Endothelial cell of umbilical vein (primary cell): ENCODE measurements at regions not wholly inside any gene's neighbourhood (a gene's known extent, or its start where the extent isn't known, plus 50 kb on each side); places are given as distances from the start of the nearest gene placed in this dataset.

Experiments used
- BruUV-seq: library from RNA; stranded (reverse); fragments of 400-500 nt; replicated peaks from 2 replicates; lab custom pipeline; 2021; lab: Mats Ljungman, UMichigan
- CTCF ChIA-PET: fragments of 300-600, 350-600 bp; sonication (Branson Sonifier 250); formaldehyde crosslinking; loops from one replicate; lab custom pipeline; 2021; ENCODE audit warnings: antibody characterized with exemption, inconsistent platforms; lab: Charles Lee
- POLR2A ChIA-PET: fragments of 300-600, 350-600 bp; sonication (Branson Sonifier 250); formaldehyde crosslinking; loops from one replicate; lab custom pipeline; 2021; ENCODE audit warnings: antibody characterized with exemption, inconsistent platforms; lab: Charles Lee
- DNase-seq: peaks from one replicate; pipeline ENCODE4 v3.0.0-alpha.2; 2011; ENCODE audit warnings: low read depth, low spot score
- FAIRE-seq: peaks from 2 replicates; lab custom pipeline; 2011; peaks lifted over from hg19 to GRCh38; lab: Jason Lieb, UNC
- H2AFZ ChIP-seq: 2 replicates; pipeline ENCODE4 v1.6.0; 2012; ENCODE audit warnings: low read depth, low read length, control low read depth, inconsistent platforms
- H3K27ac ChIP-seq: 2 replicates; pipeline ENCODE4 v1.5.1; 2011; ENCODE audit warnings: low read depth, mild to moderate bottlenecking, control low read depth, low read length, moderate library complexity; ENCODE audit not compliant: insufficient read depth
- H3K27me3 ChIP-seq, 2 experiments: 2 replicates each; pipeline versions ENCODE4 v1.6.0 to v1.6.1; 2011; ENCODE audit warnings: low read length in 2 of 2, mixed read lengths in 1 of 2; ENCODE audit not compliant: control insufficient read depth in 2 of 2, insufficient read depth in 2 of 2
- H3K36me3 ChIP-seq, 2 experiments: 2 replicates in 1 of 2; 3 replicates in 1 of 2; pipeline ENCODE4 v1.5.1; 2011; ENCODE audit warnings: low read length in 2 of 2, mild to moderate bottlenecking in 1 of 2, moderate library complexity in 1 of 2; ENCODE audit not compliant: control insufficient read depth in 2 of 2, insufficient read depth in 2 of 2; ENCODE audit errors: extremely low read depth in 1 of 2
- H3K4me1 ChIP-seq: 3 replicates; pipeline ENCODE4 v1.5.1; 2011; ENCODE audit warnings: mild to moderate bottlenecking, low read length; ENCODE audit not compliant: control insufficient read depth, insufficient read depth; ENCODE audit errors: extremely low read depth
- H3K4me2 ChIP-seq: 2 replicates; pipeline ENCODE4 v1.6.1; 2011; ENCODE audit warnings: low read length, control low read depth, mixed read lengths; ENCODE audit not compliant: insufficient read depth
- H3K4me3 ChIP-seq, 3 experiments: fragments of 200-600 bp in 1 of 3; sonication (generic), shearing (Covaris generic) in 1 of 3; replicated peaks in 1 of 3; 2 replicates each; pipeline ENCODE4 v1.5.1; 2011 to 2016; ENCODE audit warnings: control low read depth in 3 of 3, low read length in 3 of 3, mild to moderate bottlenecking in 2 of 3, inconsistent platforms in 1 of 3, low read depth in 1 of 3, moderate library complexity in 1 of 3; ENCODE audit not compliant: insufficient read depth in 1 of 3
- H3K79me2 ChIP-seq: 2 replicates; pipeline ENCODE4 v1.6.0; 2012; ENCODE audit warnings: low read length, inconsistent platforms; ENCODE audit not compliant: control insufficient read depth, insufficient read depth
- H3K9ac ChIP-seq: replicated peaks from 2 replicates; pipeline ENCODE3; 2011; ENCODE audit warnings: low read length, control low read depth; ENCODE audit not compliant: insufficient read depth; ENCODE audit errors: extremely low read depth
- H3K9me1 ChIP-seq: replicated peaks from 3 replicates; pipeline ENCODE4 v1.6.0; 2011; ENCODE audit warnings: mild to moderate bottlenecking, low read length; ENCODE audit not compliant: control insufficient read depth, insufficient read depth; ENCODE audit errors: extremely low read depth
- H3K9me3 ChIP-seq: replicated peaks from 2 replicates; pipeline ENCODE4 v1.5.1; 2012; ENCODE audit warnings: low read length, inconsistent platforms; ENCODE audit not compliant: control insufficient read depth, insufficient read depth
- H4K20me1 ChIP-seq: replicated peaks from 2 replicates; pipeline ENCODE3; 2011; ENCODE audit warnings: mild to moderate bottlenecking, low read length; ENCODE audit not compliant: control insufficient read depth, insufficient read depth; ENCODE audit errors: extremely low read depth
- EZH2 ChIP-seq: IDR thresholded peaks from 2 replicates; pipeline ENCODE4 v1.6.1; 2012; ENCODE audit warnings: borderline replicate concordance, low read depth, mild to moderate bottlenecking, moderate library complexity, low read length, inconsistent platforms; ENCODE audit not compliant: severe bottlenecking
- FOS ChIP-seq: IDR thresholded peaks from 2 replicates; pipeline ENCODE4 v1.6.1; 2011; ENCODE audit warnings: mild to moderate bottlenecking, low read length, moderate library complexity, borderline replicate concordance; ENCODE audit not compliant: insufficient read depth
- GATA2 ChIP-seq: IDR thresholded peaks from 2 replicates; pipeline ENCODE4 v1.7.0; 2011; ENCODE audit warnings: low read depth, mild to moderate bottlenecking, moderate library complexity, mixed read lengths, low read length; ENCODE audit not compliant: insufficient read length, insufficient read depth
- JUN ChIP-seq: IDR thresholded peaks from 2 replicates; pipeline ENCODE4 v1.6.1; 2011; ENCODE audit warnings: borderline replicate concordance, low read depth; ENCODE audit not compliant: insufficient read length, insufficient read depth
- MYC ChIP-seq: IDR thresholded peaks from one replicate; pipeline ENCODE4 v1.6.1; 2011; ENCODE audit warnings: mild to moderate bottlenecking, low read depth, low read length
- POLR2A ChIP-seq: IDR thresholded peaks from 2 replicates; pipeline ENCODE4 v1.6.1; 2012; ENCODE audit warnings: low read depth, mild to moderate bottlenecking, control low read depth, low read length
- POLR2AphosphoS5 ChIP-seq: IDR thresholded peaks from 2 replicates; pipeline ENCODE4 v1.6.1; 2012; ENCODE audit warnings: low read depth, mild to moderate bottlenecking, control low read depth, low read length, moderate library complexity; ENCODE audit not compliant: insufficient read depth
- dilution Hi-C: fragments of 300-500 bp; cut with MboI; formaldehyde crosslinking; loops from one replicate; pipeline ENCODE4 v1.15.0; 2019; ENCODE audit warnings: low sequenced_read_pairs; ENCODE audit not compliant: extremely low pct_ligation_motif_present
- intact Hi-C: fragments of 100-400 bp; cut with micrococcal nuclease; formaldehyde crosslinking; loops from one replicate; pipeline ENCODE4 v1.10.0; 2022
- TF ChIP-seq, protein P1 (sequence below), 2 donors: IDR thresholded peaks; 1 replicate in 1 of 2; 2 replicates in 1 of 2; pipeline ENCODE4 v1.5.1; 2011; ENCODE audit warnings: low read length in 2 of 2, mild to moderate bottlenecking in 2 of 2, moderate library complexity in 2 of 2, control low read depth in 1 of 2, inconsistent platforms in 1 of 2, low read depth in 1 of 2; ENCODE audit not compliant: insufficient read depth in 1 of 2; ENCODE audit errors: extremely low read depth in 1 of 2
- TF ChIP-seq, protein P2 (sequence below): IDR thresholded peaks from 2 replicates; pipeline ENCODE4 v1.6.1; 2011; ENCODE audit not compliant: insufficient read depth, insufficient read length

DNA sequence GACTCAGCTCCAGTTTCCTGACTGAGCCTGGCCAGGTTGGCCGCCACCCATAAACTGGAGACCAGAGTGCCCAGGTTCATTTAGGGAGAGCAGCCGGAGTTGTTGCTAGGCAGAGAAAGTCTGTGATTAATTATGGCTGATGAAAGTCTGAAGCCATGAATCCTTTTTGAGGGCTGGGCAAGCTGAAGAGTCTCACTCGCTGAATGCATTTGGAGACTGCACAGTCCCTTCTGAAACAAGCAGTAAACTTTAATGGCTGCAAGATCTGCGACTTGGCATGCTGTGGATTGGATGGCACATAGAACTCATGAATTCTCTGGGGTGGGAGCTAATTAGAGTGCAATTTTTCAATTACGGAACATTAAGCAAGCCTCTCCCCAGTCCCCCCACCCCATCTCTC is 282.1 kb downstream of the RPLP1 start:
- no peak for TF ChIP-seq EZH2
- no peak for TF ChIP-seq GATA2
- TF ChIP-seq JUN: no peak
- TF ChIP-seq, protein P1, sequence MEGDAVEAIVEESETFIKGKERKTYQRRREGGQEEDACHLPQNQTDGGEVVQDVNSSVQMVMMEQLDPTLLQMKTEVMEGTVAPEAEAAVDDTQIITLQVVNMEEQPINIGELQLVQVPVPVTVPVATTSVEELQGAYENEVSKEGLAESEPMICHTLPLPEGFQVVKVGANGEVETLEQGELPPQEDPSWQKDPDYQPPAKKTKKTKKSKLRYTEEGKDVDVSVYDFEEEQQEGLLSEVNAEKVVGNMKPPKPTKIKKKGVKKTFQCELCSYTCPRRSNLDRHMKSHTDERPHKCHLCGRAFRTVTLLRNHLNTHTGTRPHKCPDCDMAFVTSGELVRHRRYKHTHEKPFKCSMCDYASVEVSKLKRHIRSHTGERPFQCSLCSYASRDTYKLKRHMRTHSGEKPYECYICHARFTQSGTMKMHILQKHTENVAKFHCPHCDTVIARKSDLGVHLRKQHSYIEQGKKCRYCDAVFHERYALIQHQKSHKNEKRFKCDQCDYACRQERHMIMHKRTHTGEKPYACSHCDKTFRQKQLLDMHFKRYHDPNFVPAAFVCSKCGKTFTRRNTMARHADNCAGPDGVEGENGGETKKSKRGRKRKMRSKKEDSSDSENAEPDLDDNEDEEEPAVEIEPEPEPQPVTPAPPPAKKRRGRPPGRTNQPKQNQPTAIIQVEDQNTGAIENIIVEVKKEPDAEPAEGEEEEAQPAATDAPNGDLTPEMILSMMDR (IDR thresholded peaks at IDR 0.05; ENCODE audit: extremely low read depth in 1 of 2, insufficient read depth in 1 of 2, low read depth in 1 of 2, low read length in 2 of 2): no peak
- TF ChIP-seq POLR2AphosphoS5: no peak
- no peak for TF ChIP-seq FOS
- TF ChIP-seq POLR2A: no peak
- TF ChIP-seq MYC: no peak
- TF ChIP-seq, protein P2, sequence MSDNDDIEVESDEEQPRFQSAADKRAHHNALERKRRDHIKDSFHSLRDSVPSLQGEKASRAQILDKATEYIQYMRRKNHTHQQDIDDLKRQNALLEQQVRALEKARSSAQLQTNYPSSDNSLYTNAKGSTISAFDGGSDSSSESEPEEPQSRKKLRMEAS: no peak
- Histone ChIP-seq H3K9me3 (no peaks in the 10 kb centered on the region), H3K9ac (no peak overlapping the region), H3K79me2 (no peaks in the 10 kb centered on the region), H4K20me1 (no peaks in the 10 kb centered on the region), H3K27me3 (peaks cover 17 to 26% of the 10 kb centered on the region in 2 experiments), H3K4me2 (no peak overlapping the region), H2AFZ (no peak overlapping the region), H3K4me1 (no peaks in the 10 kb centered on the region), H3K9me1 (no peaks in the 10 kb centered on the region), H3K36me3 (no peaks in the 10 kb centered on the region), H3K4me3 (no peak overlapping the region), H3K27ac (no peak overlapping the region)
- no peak for DNase-seq
- POLR2A ChIA-PET: no interaction called here
- dilution Hi-C loops: no loop called here
- no TSS peak for BruUV-seq
- intact Hi-C loops: no loop called here
- CTCF ChIA-PET: interaction anchor here (1.4 to 1.5 kb wide), 2 partner anchors 9 to 15 kb away, joined by 3 to 4 read pairs; no protein-coding TSS in a partner anchor
- FAIRE-seq: no peak
